PFSK-1 (cell line): ENCODE measurements at regions not wholly inside any gene's neighbourhood (a gene's known extent, or its start where the extent isn't known, plus 50 kb on each side); places are given as distances from the start of the nearest gene placed in this dataset.

Experiments used
- FOXP2 ChIP-seq: optimal IDR thresholded peaks from 2 replicates; pipeline ENCODE3; 2011; ENCODE audit warnings: borderline replicate concordance, control low read depth, inconsistent platforms; ENCODE audit not compliant: insufficient read depth; ENCODE audit errors: extremely low read length, extremely low read depth
- POLR2AphosphoS5 ChIP-seq: IDR thresholded peaks from 2 replicates; pipeline ENCODE4 v1.6.1; 2012; ENCODE audit warnings: low read depth, mild to moderate bottlenecking, control low read depth, low read length, moderate library complexity
- SIN3A ChIP-seq: IDR thresholded peaks from 2 replicates; pipeline ENCODE4 v1.6.1; 2012; ENCODE audit warnings: mild to moderate bottlenecking, low read length, moderate library complexity, borderline replicate concordance; ENCODE audit not compliant: insufficient read depth
- TAF1 ChIP-seq: IDR thresholded peaks from 2 replicates; pipeline ENCODE4 v1.6.1; 2012; ENCODE audit warnings: low read length, control low read depth, borderline replicate concordance; ENCODE audit not compliant: insufficient read depth
- TF ChIP-seq, protein P1 (sequence below), 2 experiments: IDR thresholded peaks; 2 replicates each; pipeline versions ENCODE4 v1.6.1 to v1.8.0; 2011 to 2012; ENCODE audit warnings: low read depth in 2 of 2, low read length in 2 of 2, control low read depth in 1 of 2, inconsistent platforms in 1 of 2, mild to moderate bottlenecking in 1 of 2, moderate library complexity in 1 of 2; ENCODE audit not compliant: insufficient read depth in 1 of 2

DNA sequence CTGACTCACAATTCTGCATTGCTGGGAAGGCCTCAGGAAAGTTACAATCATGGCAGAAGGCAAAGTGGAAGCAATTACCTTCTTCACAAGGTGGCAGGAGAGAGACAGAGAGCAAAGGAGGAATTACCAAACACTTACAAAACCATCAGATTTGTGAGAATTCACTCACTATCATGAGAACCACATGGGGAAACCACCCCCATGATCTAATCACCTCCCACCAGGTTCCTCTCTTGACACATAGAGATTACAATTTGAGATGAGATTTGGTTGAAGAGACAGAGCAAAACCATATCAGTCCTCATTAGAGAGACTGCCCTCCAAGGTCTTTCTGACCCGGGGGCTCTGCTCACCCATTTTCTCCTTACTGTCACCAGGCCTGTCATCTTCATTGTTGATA lies 1582.3 kb upstream of the TMEM132C start:
- no peak for TF ChIP-seq POLR2AphosphoS5
- no peak for TF ChIP-seq TAF1
- no peak for TF ChIP-seq FOXP2
- TF ChIP-seq, protein P1, sequence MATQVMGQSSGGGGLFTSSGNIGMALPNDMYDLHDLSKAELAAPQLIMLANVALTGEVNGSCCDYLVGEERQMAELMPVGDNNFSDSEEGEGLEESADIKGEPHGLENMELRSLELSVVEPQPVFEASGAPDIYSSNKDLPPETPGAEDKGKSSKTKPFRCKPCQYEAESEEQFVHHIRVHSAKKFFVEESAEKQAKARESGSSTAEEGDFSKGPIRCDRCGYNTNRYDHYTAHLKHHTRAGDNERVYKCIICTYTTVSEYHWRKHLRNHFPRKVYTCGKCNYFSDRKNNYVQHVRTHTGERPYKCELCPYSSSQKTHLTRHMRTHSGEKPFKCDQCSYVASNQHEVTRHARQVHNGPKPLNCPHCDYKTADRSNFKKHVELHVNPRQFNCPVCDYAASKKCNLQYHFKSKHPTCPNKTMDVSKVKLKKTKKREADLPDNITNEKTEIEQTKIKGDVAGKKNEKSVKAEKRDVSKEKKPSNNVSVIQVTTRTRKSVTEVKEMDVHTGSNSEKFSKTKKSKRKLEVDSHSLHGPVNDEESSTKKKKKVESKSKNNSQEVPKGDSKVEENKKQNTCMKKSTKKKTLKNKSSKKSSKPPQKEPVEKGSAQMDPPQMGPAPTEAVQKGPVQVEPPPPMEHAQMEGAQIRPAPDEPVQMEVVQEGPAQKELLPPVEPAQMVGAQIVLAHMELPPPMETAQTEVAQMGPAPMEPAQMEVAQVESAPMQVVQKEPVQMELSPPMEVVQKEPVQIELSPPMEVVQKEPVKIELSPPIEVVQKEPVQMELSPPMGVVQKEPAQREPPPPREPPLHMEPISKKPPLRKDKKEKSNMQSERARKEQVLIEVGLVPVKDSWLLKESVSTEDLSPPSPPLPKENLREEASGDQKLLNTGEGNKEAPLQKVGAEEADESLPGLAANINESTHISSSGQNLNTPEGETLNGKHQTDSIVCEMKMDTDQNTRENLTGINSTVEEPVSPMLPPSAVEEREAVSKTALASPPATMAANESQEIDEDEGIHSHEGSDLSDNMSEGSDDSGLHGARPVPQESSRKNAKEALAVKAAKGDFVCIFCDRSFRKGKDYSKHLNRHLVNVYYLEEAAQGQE (IDR thresholded peaks at IDR 0.05; ENCODE audit: insufficient read depth in 1 of 2, low read depth in 2 of 2, low read length in 2 of 2) = no peak
- no peak for TF ChIP-seq SIN3A

DNA sequence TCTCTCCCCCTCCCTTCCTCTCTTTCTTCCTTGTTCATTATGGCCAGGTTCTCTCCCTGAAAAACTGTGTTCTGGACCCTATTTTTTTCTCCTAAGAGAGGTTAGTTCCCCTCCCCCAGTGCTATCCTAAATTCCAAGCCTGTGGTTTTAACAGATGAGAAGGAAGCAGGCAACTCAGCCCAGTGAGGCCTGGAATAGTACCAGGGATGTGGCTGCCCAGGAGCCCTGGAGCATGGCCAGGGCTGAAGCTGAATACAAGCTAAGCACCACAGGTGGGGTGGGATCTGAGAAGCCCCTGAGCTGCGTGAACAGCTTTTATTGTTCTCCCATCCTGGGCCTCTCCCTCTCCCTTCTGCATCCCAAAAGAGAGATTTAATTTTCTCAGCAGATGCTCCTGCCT lies 1581.3 kb upstream of the TMEM132C start:
- TF ChIP-seq FOXP2 = no peak
- TF ChIP-seq SIN3A = no peak
- no peak for TF ChIP-seq TAF1
- TF ChIP-seq, protein P1 (IDR thresholded peaks at IDR 0.05; ENCODE audit: insufficient read depth in 1 of 2, low read depth in 2 of 2, low read length in 2 of 2) = no peak
- no peak for TF ChIP-seq POLR2AphosphoS5

DNA sequence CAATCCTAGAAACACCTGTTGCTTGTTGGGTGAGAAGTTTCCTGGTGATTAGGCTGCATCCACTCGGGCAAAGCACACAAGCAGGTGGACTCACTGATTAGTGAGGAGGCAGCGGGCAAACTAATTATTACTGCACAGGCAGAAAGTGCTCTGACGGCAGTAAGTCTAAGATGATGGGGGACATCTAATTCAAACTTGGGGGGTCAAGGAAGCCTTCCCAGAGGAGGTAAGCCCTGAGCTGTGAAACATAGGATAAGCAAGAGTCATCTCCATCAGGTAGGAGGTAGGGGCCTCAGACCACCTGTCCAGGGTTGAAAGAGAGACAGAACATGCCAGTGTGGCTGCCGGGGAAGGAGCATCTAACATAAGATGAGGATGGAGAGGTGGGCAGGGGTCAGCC lies 1578.4 kb upstream of the TMEM132C start:
- TF ChIP-seq SIN3A (no peak), TAF1 (no peak), POLR2AphosphoS5 (no peak)
- TF ChIP-seq, protein P1 (IDR thresholded peaks at IDR 0.05; ENCODE audit: insufficient read depth in 1 of 2, low read depth in 2 of 2, low read length in 2 of 2) = no peak

DNA sequence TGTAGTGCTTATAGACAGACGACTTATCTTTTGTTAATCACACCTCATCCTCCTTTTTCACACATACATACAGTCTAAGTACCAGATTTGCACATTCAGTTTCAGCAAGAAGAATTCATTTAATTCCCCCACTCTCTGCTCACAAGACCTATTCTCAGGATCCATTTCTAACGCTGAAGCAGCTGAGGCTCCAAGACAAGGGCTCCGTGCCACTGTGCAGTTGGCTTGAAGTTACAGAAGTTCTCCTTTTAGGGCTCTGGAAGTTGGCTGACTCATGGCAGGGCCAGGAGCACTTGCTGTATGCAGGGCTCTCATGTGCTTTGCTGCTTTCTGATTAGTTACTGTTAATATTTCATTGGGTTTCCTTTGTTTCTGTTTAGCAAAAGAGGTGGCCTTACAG lies 1566.9 kb upstream of the TMEM132C start:
- TF ChIP-seq, protein P1 (IDR thresholded peaks at IDR 0.05; ENCODE audit: insufficient read depth in 1 of 2, low read depth in 2 of 2, low read length in 2 of 2) = no peak
- TF ChIP-seq FOXP2 = no peak
- TF ChIP-seq TAF1 = no peak
- no peak for TF ChIP-seq POLR2AphosphoS5
- no peak for TF ChIP-seq SIN3A

DNA sequence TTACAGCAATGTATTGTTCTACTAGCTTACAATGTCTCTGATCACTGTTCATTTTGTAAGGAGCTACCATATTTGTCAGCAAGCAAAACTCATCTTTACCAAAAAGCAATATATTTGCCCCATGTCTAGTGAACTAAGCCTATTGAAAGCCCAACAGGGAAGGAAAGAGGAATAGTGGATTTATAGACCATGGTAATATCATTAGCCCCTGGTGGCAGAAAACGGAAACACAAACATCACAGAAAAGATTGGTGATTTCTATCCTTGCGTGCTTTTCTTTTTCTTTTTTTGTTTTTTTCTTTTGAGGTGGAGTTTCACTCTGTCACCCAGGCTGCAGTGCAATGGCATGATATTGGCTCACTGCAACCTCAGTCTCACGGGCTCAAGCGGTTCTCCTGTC lies 1562.4 kb upstream of the TMEM132C start:
- TF ChIP-seq, protein P1 (IDR thresholded peaks at IDR 0.05; ENCODE audit: insufficient read depth in 1 of 2, low read depth in 2 of 2, low read length in 2 of 2) = no peak
